A549 (cell line): ENCODE measurements at regions not wholly inside any gene's neighbourhood (a gene's known extent, or its start where the extent isn't known, plus 50 kb on each side); places are given as distances from the start of the nearest gene placed in this dataset.
"Not testable (repeated sequence)": the region's sequence is repeated elsewhere in the genome, so short reads cannot be mapped to it uniquely, and the experiment has no call there.

Experiments
- ATAC-seq, 2 experiments: fragments of 200-7000 bp in 1 of 2; fragments of >200 bp in 1 of 2; cut with Nextera tagmentation in 1 of 2; cut with Tn5 transposase in 1 of 2; 3 replicates each; pipeline versions ENCODE4 v1.8.0 to v1.9.1; 2018 to 2020; ENCODE audit warnings: mild to moderate bottlenecking in 1 of 2, moderate library complexity in 1 of 2
- CTCF ChIA-PET: fragments of 300-600 bp; sonication (Branson Sonifier 250); formaldehyde crosslinking; extraction: SDS; loops from one replicate; lab custom pipeline; 2021; ENCODE audit warnings: antibody characterized with exemption, inconsistent platforms; lab: Yijun Ruan, JAX
- POLR2A ChIA-PET: fragments of 350-600 bp; formaldehyde crosslinking; extraction: SDS; loops from one replicate; lab custom pipeline; 2021; ENCODE audit warnings: antibody characterized with exemption, inconsistent platforms; lab: Yijun Ruan, JAX
- DNase-seq, 2 experiments: peaks; one replicate each; pipeline versions ENCODE4 v3.0.0 to v3.0.0-alpha.2; 2011 to 2016; ENCODE audit warnings: low read depth in 1 of 2, low spot score in 1 of 2
- FAIRE-seq: peaks from 2 replicates; lab custom pipeline; 2011; peaks lifted over from hg19 to GRCh38; lab: Jason Lieb, UNC
- H3K27ac ChIP-seq, 2 experiments: fragments of >200 bp; sonication (Bioruptor Twin); formaldehyde crosslinking; 3 replicates each; pipeline ENCODE4 v1.5.1; 2016 to 2017
- H3K4me1 ChIP-seq: fragments of >200 bp; sonication (Bioruptor Twin); formaldehyde crosslinking; 3 replicates; pipeline ENCODE4 v1.6.1; 2016
- H3K4me2 ChIP-seq: fragments of >200 bp; sonication (Bioruptor Twin); formaldehyde crosslinking; 3 replicates; pipeline ENCODE4 v1.6.1; 2016
- H3K4me3 ChIP-seq: fragments of >200 bp; sonication (Bioruptor Twin); formaldehyde crosslinking; 3 replicates; pipeline ENCODE4 v1.5.1; 2016
- H3K9me3 ChIP-seq: fragments of >200 bp; sonication (Bioruptor Twin); formaldehyde crosslinking; 3 replicates; pipeline ENCODE4 v1.6.1; 2016
- CHD2 ChIP-seq: fragments of 150-350 bp; IDR thresholded peaks from 2 replicates; pipeline ENCODE4 v1.6.1; 2014; ENCODE audit warnings: low read length; ENCODE audit not compliant: partially characterized antibody
- CHD4 ChIP-seq: fragments of 200-600 bp; sonication (generic); IDR thresholded peaks from 2 replicates; pipeline ENCODE4 v1.6.1; 2016; ENCODE audit warnings: antibody characterized with exemption, mild to moderate bottlenecking, borderline replicate concordance
- E2F6 ChIP-seq: IDR thresholded peaks from 2 replicates; pipeline ENCODE4 v1.6.1; 2012; ENCODE audit warnings: low read depth, borderline replicate concordance
- EHF ChIP-seq: fragments of 250-450 bp; sonication (Bioruptor Pico); IDR thresholded peaks from 2 replicates; pipeline ENCODE4 v1.5.0; 2020; ENCODE audit warnings: mild to moderate bottlenecking
- EHMT2 ChIP-seq: fragments of 200-600 bp; sonication (generic); IDR thresholded peaks from 2 replicates; pipeline ENCODE4 v1.6.1; 2016; ENCODE audit warnings: antibody characterized with exemption, low read depth, mild to moderate bottlenecking, moderate library complexity
- ELK1 ChIP-seq: fragments of 150-350 bp; IDR thresholded peaks from 2 replicates; pipeline ENCODE4 v1.6.1; 2014; ENCODE audit warnings: low read depth, mild to moderate bottlenecking, low read length
- EP300 ChIP-seq, 2 experiments: fragments of >200 bp; sonication (Bioruptor Twin); formaldehyde crosslinking; IDR thresholded peaks; 2 replicates in 1 of 2; 3 replicates in 1 of 2; pipeline ENCODE4 v1.6.1; 2016 to 2017
- ESRRA ChIP-seq: fragments of 150-350 bp; IDR thresholded peaks from 2 replicates; pipeline ENCODE4 v1.6.1; 2014; ENCODE audit warnings: mild to moderate bottlenecking, low read length, borderline replicate concordance
- HOXB13 ChIP-seq: fragments of 250-450 bp; sonication (Bioruptor Pico); IDR thresholded peaks from 2 replicates; pipeline ENCODE4 v1.5.0; 2020; ENCODE audit warnings: low read depth, mild to moderate bottlenecking, moderate library complexity
- JUN ChIP-seq, 2 experiments: fragments of >200 bp; sonication (Bioruptor Twin); formaldehyde crosslinking; IDR thresholded peaks; 2 replicates in 1 of 2; 3 replicates in 1 of 2; pipeline ENCODE4 v1.6.1; 2016 to 2017
- KDM5A ChIP-seq: fragments of 200-600 bp; sonication (generic); IDR thresholded peaks from 2 replicates; pipeline ENCODE4 v1.6.1; 2016; ENCODE audit warnings: antibody characterized with exemption, mild to moderate bottlenecking
- MAFK ChIP-seq: fragments of 450-650 bp; IDR thresholded peaks from 2 replicates; pipeline ENCODE4 v1.6.1; 2014; ENCODE audit not compliant: partially characterized antibody
- PBX3 ChIP-seq: IDR thresholded peaks from 2 replicates; pipeline ENCODE4 v1.6.1; 2012
- POLR2AphosphoS2 ChIP-seq: conservative IDR thresholded peaks from 2 replicates; pipeline ENCODE4 v1.6.1; 2012; ENCODE audit warnings: low read length, improper control_type of control experiment, inconsistent platforms
- RARB ChIP-seq: fragments of 250-450 bp; sonication (Bioruptor Pico); IDR thresholded peaks from 2 replicates; pipeline ENCODE4 v1.8.0; 2021; ENCODE audit warnings: mild to moderate bottlenecking, moderate library complexity
- REST ChIP-seq: fragments of 200-600 bp; sonication (generic); IDR thresholded peaks from 2 replicates; pipeline ENCODE4 v1.6.1; 2016; ENCODE audit warnings: antibody characterized with exemption, mild to moderate bottlenecking, moderate library complexity
- RNF2 ChIP-seq: fragments of 200-600 bp; sonication (generic); IDR thresholded peaks from 2 replicates; pipeline ENCODE4 v1.6.1; 2016; ENCODE audit warnings: low read depth, mild to moderate bottlenecking, antibody characterized with exemption, moderate library complexity, borderline replicate concordance
- SREBF2 ChIP-seq: fragments of 450-650 bp; IDR thresholded peaks from 2 replicates; pipeline ENCODE4 v1.6.1; 2014; ENCODE audit warnings: mild to moderate bottlenecking, moderate library complexity
- TFCP2L1 ChIP-seq: fragments of 250-450 bp; sonication (Bioruptor Pico); IDR thresholded peaks from 2 replicates; pipeline ENCODE4 v1.5.0; 2021; ENCODE audit warnings: mild to moderate bottlenecking
- USF2 ChIP-seq: fragments of 450-650 bp; IDR thresholded peaks from 2 replicates; pipeline ENCODE4 v1.6.1; 2014; ENCODE audit warnings: antibody characterized with exemption
- ZC3H11A ChIP-seq: fragments of 450-650 bp; IDR thresholded peaks from 2 replicates; pipeline ENCODE4 v1.6.1; 2014; ENCODE audit warnings: antibody characterized with exemption, mild to moderate bottlenecking
- ZFP36 ChIP-seq: fragments of 450-650 bp; IDR thresholded peaks from 2 replicates; pipeline ENCODE4 v1.6.1; 2014; ENCODE audit warnings: borderline replicate concordance; ENCODE audit not compliant: partially characterized antibody
- WGBS: methylation state at CpG from one replicate; pipeline ENCODE4 v1.1.6; 2017; ENCODE audit errors: missing lambda C conversion rate; 5-methylcytosine and 5-hydroxymethylcytosine counted together

- no peak for TF ChIP-seq REST
- TF ChIP-seq JUN (IDR thresholded peaks at IDR 0.05) = no peak
- TF ChIP-seq, all 56 proteins: peak for 0
Measured at GRCh38 chr5:89173528-89173927, 290.5 kb upstream of the MEF2C start (continued).

- WGBS = 1% methylated on average over 3 of the region's 3 CpGs
- ChIA-PET CTCF (interaction anchor here (1.0 kb wide), 1 partner anchor 19 kb away, joined by 3 read pairs; no protein-coding TSS in a partner anchor), POLR2A (no interaction called here)
- no peaks in the 10 kb centered on the region for H3K9me3 ChIP-seq
- TF ChIP-seq EHMT2 = no peak
- TF ChIP-seq EHF (CRISPR knock-in tag) = no peak
- no peak for TF ChIP-seq KDM5A
- no peak for TF ChIP-seq TFCP2L1 (CRISPR knock-in tag)
- no peak for TF ChIP-seq ELK1
- no peak for TF ChIP-seq USF2
- TF ChIP-seq POLR2AphosphoS2 = no peak
- ATAC-seq (no peak), FAIRE-seq (no peak), DNase-seq (no peak)
- no peak overlapping the region for H3K4me3 ChIP-seq
- no peaks in the 10 kb centered on the region for H3K4me1 ChIP-seq
- no peak overlapping the region for H3K4me2 ChIP-seq
- no peak overlapping the region for H3K27ac ChIP-seq
Measured at GRCh38 chr5:89168766-89169165, 285.8 kb upstream of the MEF2C start.

GRCh38 chr5:89164703-89165102 lies 281.7 kb upstream of the MEF2C start:
- DNase-seq, H3K27ac ChIP-seq, H3K4me1 ChIP-seq, H3K4me3 ChIP-seq, FAIRE-seq, POLR2A ChIA-PET, H3K9me3 ChIP-seq, ATAC-seq, H3K4me2 ChIP-seq: not testable (repeated sequence)
- CTCF ChIA-PET = interaction anchor here (0.6 kb wide), 1 partner anchor 29 kb away, joined by 3 read pairs; no protein-coding TSS in a partner anchor
- 5% methylated on average over 2 of the region's 2 CpGs for WGBS

- TF ChIP-seq MAFK (peak; percentile 26), KDM5A (no peak)
- Histone ChIP-seq H3K4me1 (no peaks in the 10 kb centered on the region), H3K4me2 (no peak overlapping the region), H3K9me3 (no peaks in the 10 kb centered on the region), H3K27ac (no peak overlapping the region), H3K4me3 (no peak overlapping the region)
- no peak for DNase-seq
- ATAC-seq = no peak
- POLR2A ChIA-PET = no interaction called here
- CTCF ChIA-PET = interaction anchor here (0.6 kb wide), 1 partner anchor 952 kb away, joined by 3 read pairs; no protein-coding TSS in a partner anchor
- FAIRE-seq = no peak
Measured at GRCh38 chr5:89156226-89156625, 273.2 kb upstream of the MEF2C start.

GRCh38 chr5:89147031-89147430 lies 264.0 kb upstream of the MEF2C start:
- FAIRE-seq (no peak), ATAC-seq (no peak), DNase-seq (no peak)
- H3K27ac ChIP-seq = no peak overlapping the region
- ChIA-PET CTCF (no interaction called here), POLR2A (no interaction called here)
- H3K4me1 ChIP-seq = no peaks in the 10 kb centered on the region
- H3K9me3 ChIP-seq = no peaks in the 10 kb centered on the region
- no peak overlapping the region for H3K4me2 ChIP-seq
- 0% methylated on average over 1 of the region's 1 CpG for WGBS
- no peak overlapping the region for H3K4me3 ChIP-seq
- TF ChIP-seq SREBF2 = no peak
- TF ChIP-seq ESRRA = no peak
- TF ChIP-seq EHF (CRISPR knock-in tag) = no peak
- no peak for TF ChIP-seq RARB (CRISPR knock-in tag)
- TF ChIP-seq RNF2 = no peak
- no peak for TF ChIP-seq EP300 (IDR thresholded peaks at IDR 0.05)
- no peak for TF ChIP-seq ZFP36
- no peak for TF ChIP-seq PBX3
- TF ChIP-seq CHD2 = no peak
- no peak for TF ChIP-seq CHD4
- TF ChIP-seq ZC3H11A = no peak
- TF ChIP-seq EHMT2 = no peak
- TF ChIP-seq HOXB13 (CRISPR knock-in tag) = no peak
- TF ChIP-seq E2F6 = no peak
